Right lobe of liver (tissue), 6 donors: ENCODE measurements at regions not wholly inside any gene's neighbourhood (a gene's known extent, or its start where the extent isn't known, plus 50 kb on each side); places are given as distances from the start of the nearest gene placed in this dataset.

Experiments
- ATAC-seq, 4 donors: fragments of 200-7000 bp; cut with Tn5 transposase; one replicate each; pipeline ENCODE4 v1.9.1; 2020; ENCODE audit warnings: mild to moderate bottlenecking in 4 of 4, moderate library complexity in 4 of 4
- DNase-seq, 3 donors: peaks; one replicate each; pipeline ENCODE4 v3.0.0-alpha.2; 2020
- H3K27ac ChIP-seq, 3 donors: fragments of 200-600 bp; one replicate each; pipeline ENCODE4 v1.8.0; 2022
- H3K27me3 ChIP-seq, 2 donors: fragments of 200-600 bp; one replicate each; pipeline ENCODE4 v1.8.0; 2022
- H3K36me3 ChIP-seq, 4 donors: fragments of 200-600 bp; sonication (generic) in 1 of 4; one replicate each; pipeline versions ENCODE4 v1.5.1 to v1.8.0; 2017 to 2022; ENCODE audit warnings: control low read depth in 1 of 4
- H3K4me1 ChIP-seq, 4 donors: fragments of 200-600 bp; sonication (generic) in 1 of 4; one replicate each; pipeline versions ENCODE4 v1.5.1 to v1.8.0; 2017 to 2022; ENCODE audit warnings: control low read depth in 1 of 4
- H3K4me3 ChIP-seq, 3 donors: fragments of 200-600 bp; one replicate each; pipeline ENCODE4 v1.8.0; 2022
- H3K9me3 ChIP-seq, 4 donors: fragments of 200-600 bp; sonication (generic) in 1 of 4; one replicate each; pipeline versions ENCODE4 v1.5.1 to v1.8.0; 2017 to 2022; ENCODE audit warnings: control low read depth in 1 of 4
- POLR2A ChIP-seq: fragments of 450-650 bp; IDR thresholded peaks from one replicate; pipeline ENCODE4 v1.6.1; 2017; ENCODE audit warnings: antibody characterized with exemption, mild to moderate bottlenecking
- WGBS: methylation state at CpG from one replicate; pipeline ENCODE4 v1.1.6; 2018; ENCODE audit warnings: low coverage, low lambda C conversion rate; ENCODE audit not compliant: insufficient coverage; ENCODE audit errors: missing lambda C conversion rate; 5-methylcytosine and 5-hydroxymethylcytosine counted together
- intact Hi-C, 2 donors: fragments of 100-400 bp; cut with DNase I; formaldehyde crosslinking; loops; one replicate each; pipeline versions ENCODE4 v1.11.2 to v1.14.1; 2022
- TF ChIP-seq, protein P1 (sequence below), 4 donors: fragments of 200-600 bp in 3 of 4; fragments of 450-650 bp in 1 of 4; IDR thresholded peaks; one replicate each; pipeline versions ENCODE4 v1.5.1 to v1.8.0; 2016 to 2022; ENCODE audit warnings: antibody characterized with exemption in 4 of 4, mild to moderate bottlenecking in 2 of 4
- donor health status: DM: no; HTN: yes; CAD: no.
- donor health status: DM: no; HTN: no; CAD: no.
- donor health status: DM: no; HTN: no; CAD: no.
- donor health status: DM: no; HTN: yes; CAD: no.
- donor health status: DM: no; HTN: yes; CAD: no.

DNA sequence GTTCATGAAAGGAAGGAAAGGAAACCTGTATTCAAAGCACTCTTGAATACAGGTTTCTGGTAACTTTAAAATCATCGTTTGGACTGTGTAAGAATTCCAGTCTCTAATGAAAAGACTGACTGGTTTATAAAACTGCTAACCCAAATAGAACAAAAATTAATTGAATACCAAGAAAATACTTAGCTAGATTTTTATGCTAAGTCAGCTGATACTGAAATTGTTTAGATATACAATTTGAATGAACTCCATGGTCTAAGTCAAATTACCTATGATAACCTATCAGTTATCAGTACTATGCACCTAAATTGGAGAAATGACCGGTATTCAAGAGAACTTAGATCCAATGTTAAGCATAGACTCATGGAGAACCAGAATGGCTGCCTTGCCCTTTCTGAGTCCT is 338.3 kb downstream of the RNF144B start:
- no peaks in the 10 kb centered on the region for H3K36me3 ChIP-seq
- TF ChIP-seq POLR2A: no peak
- TF ChIP-seq, protein P1, sequence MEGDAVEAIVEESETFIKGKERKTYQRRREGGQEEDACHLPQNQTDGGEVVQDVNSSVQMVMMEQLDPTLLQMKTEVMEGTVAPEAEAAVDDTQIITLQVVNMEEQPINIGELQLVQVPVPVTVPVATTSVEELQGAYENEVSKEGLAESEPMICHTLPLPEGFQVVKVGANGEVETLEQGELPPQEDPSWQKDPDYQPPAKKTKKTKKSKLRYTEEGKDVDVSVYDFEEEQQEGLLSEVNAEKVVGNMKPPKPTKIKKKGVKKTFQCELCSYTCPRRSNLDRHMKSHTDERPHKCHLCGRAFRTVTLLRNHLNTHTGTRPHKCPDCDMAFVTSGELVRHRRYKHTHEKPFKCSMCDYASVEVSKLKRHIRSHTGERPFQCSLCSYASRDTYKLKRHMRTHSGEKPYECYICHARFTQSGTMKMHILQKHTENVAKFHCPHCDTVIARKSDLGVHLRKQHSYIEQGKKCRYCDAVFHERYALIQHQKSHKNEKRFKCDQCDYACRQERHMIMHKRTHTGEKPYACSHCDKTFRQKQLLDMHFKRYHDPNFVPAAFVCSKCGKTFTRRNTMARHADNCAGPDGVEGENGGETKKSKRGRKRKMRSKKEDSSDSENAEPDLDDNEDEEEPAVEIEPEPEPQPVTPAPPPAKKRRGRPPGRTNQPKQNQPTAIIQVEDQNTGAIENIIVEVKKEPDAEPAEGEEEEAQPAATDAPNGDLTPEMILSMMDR (IDR thresholded peaks at IDR 0.05): no peak
- no peaks in the 10 kb centered on the region for H3K27me3 ChIP-seq
- 53% methylated on average over 2 of the region's 2 CpGs for WGBS
- intact Hi-C loops: no loop called here
- H3K4me1 ChIP-seq: no peaks in the 10 kb centered on the region
- no peak overlapping the region for H3K27ac ChIP-seq
- H3K4me3 ChIP-seq: no peak overlapping the region
- no peak for ATAC-seq
- no peak for DNase-seq
- H3K9me3 ChIP-seq: no peaks in the 10 kb centered on the region

DNA sequence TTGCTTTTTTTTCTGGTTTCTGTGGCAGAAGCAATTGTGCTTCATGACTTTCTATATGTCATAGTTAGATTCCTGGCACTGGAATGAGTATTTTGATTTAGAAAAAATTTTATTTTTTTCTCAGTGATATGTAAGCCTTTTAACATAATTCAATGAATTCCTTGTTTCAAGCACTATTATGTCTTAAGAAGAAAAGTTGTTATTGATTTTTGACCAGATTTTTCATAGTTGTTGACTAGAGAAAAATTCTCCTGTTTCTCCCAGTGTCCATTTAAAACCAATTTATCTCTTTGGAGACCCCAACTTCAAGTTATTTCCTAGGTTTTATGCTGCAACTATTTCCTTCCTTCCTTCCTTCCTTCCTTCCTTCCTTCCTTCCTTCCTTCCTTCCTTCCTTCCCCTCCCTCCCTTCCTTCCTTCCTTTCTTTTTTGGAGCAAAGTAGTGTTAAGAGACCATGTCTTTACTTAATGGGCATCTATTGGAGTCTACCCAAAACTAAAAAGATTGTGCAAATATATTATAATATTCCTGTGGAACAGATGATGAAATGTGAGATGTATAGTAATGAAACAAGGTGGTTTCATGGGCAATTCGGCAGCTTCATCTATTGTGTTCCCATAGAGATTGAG is 346.9 kb downstream of the RNF144B start:
- DNase-seq: no peak
- intact Hi-C loops: no loop called here
- Histone ChIP-seq H3K27ac (no peak overlapping the region), H3K36me3 (no peaks in the 10 kb centered on the region), H3K27me3 (no peaks in the 10 kb centered on the region), H3K9me3 (no peaks in the 10 kb centered on the region), H3K4me3 (no peak overlapping the region), H3K4me1 (no peaks in the 10 kb centered on the region)
- 50% methylated on average over 1 of the region's 1 CpG for WGBS
- no peak for TF ChIP-seq POLR2A
- TF ChIP-seq, protein P1 (IDR thresholded peaks at IDR 0.05): no peak
- no peak for ATAC-seq

DNA sequence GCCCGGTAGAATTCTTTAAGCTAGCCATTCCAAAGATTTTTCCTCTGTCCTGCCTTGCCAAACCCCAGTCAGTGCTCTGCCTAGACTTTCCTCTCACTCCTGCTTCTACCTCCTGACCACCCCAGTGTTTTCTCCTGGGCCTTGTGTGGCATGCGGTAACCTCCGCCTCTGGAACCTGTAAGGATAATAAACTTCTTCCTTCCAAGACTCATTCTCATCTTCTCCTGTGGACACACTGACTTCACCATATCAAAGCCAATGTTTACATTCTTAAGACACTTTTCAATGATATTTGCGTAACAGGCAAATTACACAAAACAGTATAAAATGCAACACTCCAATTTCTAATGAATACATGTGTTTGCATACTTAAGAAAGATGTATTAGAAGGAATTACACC is 354.6 kb downstream of the RNF144B start:
- Histone ChIP-seq H3K4me1 (no peaks in the 10 kb centered on the region), H3K4me3 (no peak overlapping the region), H3K27ac (no peak overlapping the region), H3K36me3 (no peaks in the 10 kb centered on the region), H3K9me3 (no peaks in the 10 kb centered on the region), H3K27me3 (no peaks in the 10 kb centered on the region)
- TF ChIP-seq, protein P1 (IDR thresholded peaks at IDR 0.05): no peak
- no peak for TF ChIP-seq POLR2A
- WGBS: 58% methylated on average over 4 of the region's 4 CpGs
- intact Hi-C loops: no loop called here
- DNase-seq: no peak
- ATAC-seq: no peak

DNA sequence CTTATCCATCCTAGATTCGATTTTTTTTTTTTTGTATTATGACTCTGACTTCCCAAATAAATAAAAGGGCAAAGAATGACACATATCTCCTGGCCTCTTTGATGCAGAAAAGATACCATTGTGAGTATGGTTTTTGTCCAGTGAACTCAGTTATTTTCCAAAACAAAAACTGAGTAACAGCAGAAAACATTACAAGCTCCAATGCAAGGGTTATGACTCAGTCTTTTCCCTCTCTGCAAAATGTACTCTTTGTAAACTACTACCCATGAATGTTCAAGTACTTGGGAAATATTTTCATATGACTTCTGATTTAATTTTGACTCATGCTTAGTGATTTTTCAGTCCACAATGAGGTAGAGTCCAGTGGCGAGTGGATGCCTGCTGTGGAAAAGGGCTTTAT is 355.3 kb downstream of the RNF144B start:
- WGBS: 61% methylated on average over 2 of the region's 2 CpGs

More for the DNA sequence above, 355.3 kb downstream of the RNF144B start:
- DNase-seq: no peak
- H3K27ac ChIP-seq: no peak overlapping the region
- no peak for ATAC-seq
- no peaks in the 10 kb centered on the region for H3K36me3 ChIP-seq
- H3K27me3 ChIP-seq: no peaks in the 10 kb centered on the region
- intact Hi-C loops: no loop called here
- H3K4me3 ChIP-seq: no peak overlapping the region
- H3K9me3 ChIP-seq: no peaks in the 10 kb centered on the region
- TF ChIP-seq POLR2A: no peak
- TF ChIP-seq, protein P1 (IDR thresholded peaks at IDR 0.05): no peak
- H3K4me1 ChIP-seq: no peaks in the 10 kb centered on the region
